ENCODE measurements at regions not wholly inside any gene's neighbourhood (a gene's known extent, or its start where the extent isn't known, plus 50 kb on each side); places are given as distances from the start of the nearest gene placed in this dataset.

GRCh38 chr12:124640056-124640455 lies 72.6 kb upstream of the NCOR2 start:
- peaks cover 37% of the 10 kb centered on the region for H3K4me1 ChIP-seq (ENCODE audit: control insufficient read depth, extremely low read depth, insufficient read depth, low read length)
- H2AFZ ChIP-seq (ENCODE audit: control insufficient read depth, low read length), result no peak overlapping the region
- H3K4me3 ChIP-seq (ENCODE audit: control insufficient read depth in 2 of 3, extremely low read depth in 1 of 3, insufficient read depth in 2 of 3, low read depth in 1 of 3, low read length in 3 of 3), result no peak overlapping the region
- H3K4me2 ChIP-seq (ENCODE audit: control insufficient read depth, extremely low read depth, insufficient read depth, low read depth, low read length), result peak overlapping the region; percentile 52
- H4K20me1 ChIP-seq (ENCODE audit: control insufficient read depth, extremely low read depth, insufficient read depth, low read length), result no peaks in the 10 kb centered on the region
- FAIRE-seq (peak; percentile 74), DNase-seq (ENCODE audit: low read depth, low spot score) (no peak)
- peaks cover 7% of the 10 kb centered on the region for H3K9me3 ChIP-seq (ENCODE audit: control insufficient read depth, low read depth, low read length)
- no peaks in the 10 kb centered on the region for H3K9me1 ChIP-seq (ENCODE audit: control insufficient read depth, extremely low read depth, insufficient read depth, low read length)
- dilution Hi-C loops (cut with MboI; ENCODE audit: extremely low pct_ligation_motif_present, low sequenced_read_pairs), result no loop called here
- H3K79me2 ChIP-seq (ENCODE audit: control insufficient read depth, insufficient read depth, low read length), result no peaks in the 10 kb centered on the region
- no peaks in the 10 kb centered on the region for H3K27me3 ChIP-seq (ENCODE audit: control insufficient read depth, extremely low read depth, insufficient read depth, low read length)
- no peak for TF ChIP-seq EZH2 (IDR thresholded peaks at IDR 0.05; ENCODE audit: low read length)
- TF ChIP-seq, protein P1, sequence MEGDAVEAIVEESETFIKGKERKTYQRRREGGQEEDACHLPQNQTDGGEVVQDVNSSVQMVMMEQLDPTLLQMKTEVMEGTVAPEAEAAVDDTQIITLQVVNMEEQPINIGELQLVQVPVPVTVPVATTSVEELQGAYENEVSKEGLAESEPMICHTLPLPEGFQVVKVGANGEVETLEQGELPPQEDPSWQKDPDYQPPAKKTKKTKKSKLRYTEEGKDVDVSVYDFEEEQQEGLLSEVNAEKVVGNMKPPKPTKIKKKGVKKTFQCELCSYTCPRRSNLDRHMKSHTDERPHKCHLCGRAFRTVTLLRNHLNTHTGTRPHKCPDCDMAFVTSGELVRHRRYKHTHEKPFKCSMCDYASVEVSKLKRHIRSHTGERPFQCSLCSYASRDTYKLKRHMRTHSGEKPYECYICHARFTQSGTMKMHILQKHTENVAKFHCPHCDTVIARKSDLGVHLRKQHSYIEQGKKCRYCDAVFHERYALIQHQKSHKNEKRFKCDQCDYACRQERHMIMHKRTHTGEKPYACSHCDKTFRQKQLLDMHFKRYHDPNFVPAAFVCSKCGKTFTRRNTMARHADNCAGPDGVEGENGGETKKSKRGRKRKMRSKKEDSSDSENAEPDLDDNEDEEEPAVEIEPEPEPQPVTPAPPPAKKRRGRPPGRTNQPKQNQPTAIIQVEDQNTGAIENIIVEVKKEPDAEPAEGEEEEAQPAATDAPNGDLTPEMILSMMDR (optimal IDR thresholded peaks at IDR 0.05 in 1 of 3, IDR thresholded peaks at IDR 0.05 in 1 of 3, conservative IDR thresholded peaks at IDR 0.05 in 1 of 3; ENCODE audit: extremely low read depth in 1 of 3, insufficient read depth in 2 of 3, low read length in 3 of 3), result no peak
- H3K9ac ChIP-seq (ENCODE audit: control insufficient read depth, extremely low read depth, insufficient read depth, low read length), result peak overlapping the region; percentile 6
- H3K27ac ChIP-seq (ENCODE audit: control insufficient read depth, insufficient read depth, low read length), result no peak overlapping the region
- no peaks in the 10 kb centered on the region for H3K36me3 ChIP-seq (ENCODE audit: control insufficient read depth in 2 of 2, extremely low read depth in 1 of 2, insufficient read depth in 2 of 2, low read length in 2 of 2)

GRCh38 chr12:124639122-124639806 lies 71.9 kb upstream of the NCOR2 start:
- Histone ChIP-seq H3K4me2 (ENCODE audit: control insufficient read depth, extremely low read depth, insufficient read depth, low read depth, low read length) (peak overlapping the region; percentile 52), H3K4me1 (ENCODE audit: control insufficient read depth, extremely low read depth, insufficient read depth, low read length) (peaks cover 37% of the 10 kb centered on the region), H3K27ac (ENCODE audit: control insufficient read depth, insufficient read depth, low read length) (peak overlapping the region; percentile 4), H3K27me3 (ENCODE audit: control insufficient read depth, extremely low read depth, insufficient read depth, low read length) (no peaks in the 10 kb centered on the region), H3K9me3 (ENCODE audit: control insufficient read depth, low read depth, low read length) (peaks cover 7% of the 10 kb centered on the region), H3K36me3 (ENCODE audit: control insufficient read depth in 2 of 2, extremely low read depth in 1 of 2, insufficient read depth in 2 of 2, low read length in 2 of 2) (no peaks in the 10 kb centered on the region), H3K4me3 (ENCODE audit: control insufficient read depth in 2 of 3, extremely low read depth in 1 of 3, insufficient read depth in 2 of 3, low read depth in 1 of 3, low read length in 3 of 3) (no peak overlapping the region), H3K79me2 (ENCODE audit: control insufficient read depth, insufficient read depth, low read length) (no peaks in the 10 kb centered on the region), H4K20me1 (ENCODE audit: control insufficient read depth, extremely low read depth, insufficient read depth, low read length) (no peaks in the 10 kb centered on the region), H3K9me1 (ENCODE audit: control insufficient read depth, extremely low read depth, insufficient read depth, low read length) (no peaks in the 10 kb centered on the region), H2AFZ (ENCODE audit: control insufficient read depth, low read length) (no peak overlapping the region), H3K9ac (ENCODE audit: control insufficient read depth, extremely low read depth, insufficient read depth, low read length) (no peak overlapping the region)
- dilution Hi-C loops (cut with MboI; ENCODE audit: extremely low pct_ligation_motif_present, low sequenced_read_pairs), result no loop called here
- DNase-seq (ENCODE audit: low read depth, low spot score), result no peak
- no peak for FAIRE-seq
- TF ChIP-seq, protein P1 (optimal IDR thresholded peaks at IDR 0.05 in 1 of 3, IDR thresholded peaks at IDR 0.05 in 1 of 3, conservative IDR thresholded peaks at IDR 0.05 in 1 of 3; ENCODE audit: extremely low read depth in 1 of 3, insufficient read depth in 2 of 3, low read length in 3 of 3), result no peak
- no peak for TF ChIP-seq EZH2 (IDR thresholded peaks at IDR 0.05; ENCODE audit: low read length)
